ENCODE measurements at regions not wholly inside any gene's neighbourhood (a gene's known extent, or its start where the extent isn't known, plus 50 kb on each side); places are given as distances from the start of the nearest gene placed in this dataset.
"Not testable (repeated sequence)": the region's sequence is repeated elsewhere in the genome, so short reads cannot be mapped to it uniquely, and the experiment has no call there.

DNA sequence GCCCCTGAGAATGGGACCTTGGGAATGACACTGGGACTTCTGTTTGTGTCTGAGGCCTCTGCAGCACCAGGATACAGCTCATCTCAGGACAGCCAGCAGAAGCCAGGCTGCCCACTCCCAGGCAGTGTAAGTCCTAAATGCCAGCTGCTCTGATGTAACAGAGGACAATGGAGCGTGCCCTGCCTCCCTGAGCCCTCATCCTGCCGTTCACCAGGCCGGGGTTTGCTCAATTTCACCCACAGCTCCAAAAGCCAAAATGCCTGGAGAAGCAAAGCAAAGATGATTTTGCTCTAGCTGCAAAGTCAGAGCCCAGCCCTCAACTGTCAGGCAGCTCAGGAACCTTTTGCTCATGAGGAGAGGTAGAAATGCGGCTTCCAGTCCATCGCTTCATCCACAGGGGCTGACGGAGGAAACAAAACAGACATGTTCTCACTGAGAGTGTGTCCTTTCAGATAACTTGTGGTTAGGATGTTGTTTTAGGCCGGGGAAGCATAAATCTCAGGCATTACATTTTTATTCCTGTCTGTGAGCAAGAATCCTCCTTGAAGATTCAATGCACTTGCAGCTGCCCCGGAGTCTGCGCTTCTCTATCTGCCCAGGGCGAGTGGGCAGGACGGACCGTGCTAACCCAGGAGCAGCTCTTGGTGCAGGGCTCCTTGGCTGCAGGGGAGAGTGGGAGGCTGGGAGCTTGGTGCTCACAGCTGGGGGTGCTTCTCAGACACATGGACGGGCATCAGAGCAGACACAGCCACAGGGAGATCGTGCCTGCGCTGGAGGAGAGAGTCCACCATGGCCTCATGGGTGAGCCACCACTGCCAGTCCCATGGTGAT, 83.2 kb upstream of the CHST15 start:
- no peaks in the 10 kb centered on the region for H3K9me3 Mint-ChIP-seq
- H3K36me3 Mint-ChIP-seq (ENCODE audit: insufficient read depth) = no peaks in the 10 kb centered on the region
- no peak for ATAC-seq

GRCh38 chr10:124175701-124176348, 82.4 kb upstream of the CHST15 start:
- Mint-ChIP-seq H3K9me3 (no peaks in the 10 kb centered on the region), H3K4me3 (no peak overlapping the region), H3K27me3 (ENCODE audit: low read depth) (peaks cover 4% of the 10 kb centered on the region), H3K36me3 (ENCODE audit: insufficient read depth) (no peaks in the 10 kb centered on the region), H3K4me1 (ENCODE audit: low read depth) (peaks cover 2% of the 10 kb centered on the region)
- no peak for DNase-seq
- no peak for ATAC-seq

More for the DNA sequence above, 83.2 kb upstream of the CHST15 start:
- Mint-ChIP-seq H3K4me3 (no peak overlapping the region), H3K4me1 (ENCODE audit: low read depth) (peaks cover 2% of the 10 kb centered on the region), H3K27me3 (ENCODE audit: low read depth) (peaks cover 4% of the 10 kb centered on the region)
- no peak for DNase-seq

GRCh38 chr10:124174673-124175645, 81.6 kb upstream of the CHST15 start:
- Mint-ChIP-seq H3K36me3 (ENCODE audit: insufficient read depth) (no peaks in the 10 kb centered on the region), H3K27me3 (ENCODE audit: low read depth) (peaks cover 4% of the 10 kb centered on the region), H3K4me1 (ENCODE audit: low read depth) (peaks cover 2% of the 10 kb centered on the region), H3K9me3 (no peaks in the 10 kb centered on the region), H3K4me3 (no peak overlapping the region)
- DNase-seq = no peak
- no peak for ATAC-seq

DNA sequence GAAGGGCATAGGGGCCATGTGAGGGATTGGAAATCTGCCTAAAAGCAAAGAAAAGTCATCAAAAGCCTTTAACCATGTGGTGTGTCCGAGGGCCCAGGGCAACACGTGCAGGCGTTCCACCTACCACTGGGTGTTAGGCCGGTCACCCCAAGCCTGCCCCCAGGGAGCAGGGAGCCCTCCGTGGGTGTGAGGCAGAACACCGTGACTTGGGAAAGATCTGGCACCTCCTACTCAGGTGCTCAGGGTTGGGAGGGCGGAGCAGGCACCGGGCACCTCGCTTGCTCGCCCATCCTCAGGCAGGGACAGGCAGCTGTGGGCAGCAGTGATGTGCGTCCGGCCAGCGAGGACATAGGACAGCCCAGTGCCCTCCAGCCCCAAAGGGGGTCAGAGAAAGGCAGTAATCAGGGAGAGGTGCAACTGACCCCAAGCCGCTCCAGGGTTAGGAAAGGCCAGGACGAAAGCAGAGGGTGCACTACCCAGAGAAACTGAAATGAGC, 80.7 kb upstream of the CHST15 start:
- Mint-ChIP-seq H3K4me1 (ENCODE audit: low read depth) (peaks cover 2% of the 10 kb centered on the region), H3K4me3 (no peak overlapping the region), H3K9me3 (no peaks in the 10 kb centered on the region), H3K36me3 (ENCODE audit: insufficient read depth) (no peaks in the 10 kb centered on the region), H3K27me3 (ENCODE audit: low read depth) (peaks cover 4% of the 10 kb centered on the region)
- DNase-seq (no peak), ATAC-seq (no peak)

DNA sequence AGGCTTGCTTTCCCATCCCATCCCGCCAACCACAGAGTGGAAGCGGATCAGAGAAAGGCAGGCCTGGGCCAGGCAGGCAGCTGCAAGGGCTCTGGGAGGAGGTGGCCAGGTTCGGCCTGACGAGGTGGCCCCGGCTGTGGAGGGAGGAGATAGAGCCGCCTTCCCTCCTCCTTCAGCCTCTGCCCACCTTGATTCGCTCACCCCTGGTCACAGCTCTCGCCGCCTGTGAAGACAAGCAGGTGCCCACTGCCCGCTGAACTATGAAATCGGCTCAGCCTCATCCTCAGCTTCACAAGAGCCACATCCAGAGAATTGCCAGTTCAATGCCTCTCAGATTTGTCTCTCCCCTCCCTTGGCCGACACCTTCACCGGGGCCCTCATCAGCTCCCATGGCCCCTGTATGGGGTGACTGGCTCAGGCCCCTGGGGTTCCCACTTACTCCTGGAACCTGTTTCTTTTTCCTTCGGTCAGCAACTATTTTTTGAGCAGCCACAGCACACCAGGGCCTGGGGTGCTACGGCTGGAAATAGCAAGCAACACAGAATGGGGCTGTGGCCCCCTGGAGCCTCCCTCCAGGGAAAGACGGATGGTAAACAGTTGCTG, 80.0 kb upstream of the CHST15 start:
- DNase-seq = no peak
- Mint-ChIP-seq H3K36me3 (ENCODE audit: insufficient read depth) (no peaks in the 10 kb centered on the region), H3K4me3 (no peak overlapping the region), H3K9me3 (no peaks in the 10 kb centered on the region), H3K4me1 (ENCODE audit: low read depth) (peaks cover 2% of the 10 kb centered on the region), H3K27me3 (ENCODE audit: low read depth) (peaks cover 4% of the 10 kb centered on the region)
- no peak for ATAC-seq

DNA sequence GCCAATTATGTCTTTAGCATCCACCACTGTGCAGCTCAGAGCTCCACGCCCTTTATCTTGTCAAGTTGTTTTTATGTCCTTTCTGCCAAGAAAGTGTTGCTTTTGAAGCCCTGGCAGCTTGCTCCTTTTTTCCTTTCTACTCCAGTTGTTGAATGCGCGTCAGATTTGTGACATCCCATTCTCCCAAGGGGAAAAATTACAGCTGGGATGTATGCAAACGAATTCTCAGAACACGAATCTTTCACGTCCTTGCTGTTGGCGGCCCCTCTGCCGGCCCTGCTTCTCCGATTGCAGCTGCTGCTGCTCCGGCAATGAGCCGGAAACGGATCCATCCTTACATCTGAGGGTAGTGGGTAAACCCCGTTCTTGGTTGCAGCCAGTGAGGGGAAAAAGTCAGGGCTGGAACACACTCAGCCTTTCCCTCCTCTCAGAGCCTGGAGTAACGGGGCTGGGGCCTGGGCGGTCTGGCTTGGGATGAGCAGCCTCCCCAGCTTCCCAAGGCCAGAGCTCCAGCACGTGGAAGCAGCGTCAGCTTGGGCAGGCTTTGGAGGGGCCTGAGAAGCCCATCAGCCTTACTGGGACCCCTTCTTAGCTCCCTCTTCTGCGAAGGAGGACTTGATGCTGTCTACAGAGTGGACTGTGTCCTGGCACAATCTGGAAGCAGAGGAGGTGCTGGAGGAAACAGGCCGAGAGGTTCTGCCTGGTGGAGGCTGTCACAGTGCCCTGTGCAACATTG, 79.0 kb upstream of the CHST15 start:
- Mint-ChIP-seq H3K27me3 (ENCODE audit: low read depth) (peaks cover 4% of the 10 kb centered on the region), H3K4me1 (ENCODE audit: low read depth) (peaks cover 2% of the 10 kb centered on the region), H3K4me3 (no peak overlapping the region), H3K36me3 (ENCODE audit: insufficient read depth) (no peaks in the 10 kb centered on the region), H3K9me3 (no peaks in the 10 kb centered on the region)
- no peak for DNase-seq
- ATAC-seq = no peak

GRCh38 chr10:124171561-124171960, 78.2 kb upstream of the CHST15 start:
- Mint-ChIP-seq H3K4me1 (ENCODE audit: low read depth) (peaks cover 2% of the 10 kb centered on the region), H3K4me3 (no peak overlapping the region), H3K27me3 (ENCODE audit: low read depth) (peaks cover 2% of the 10 kb centered on the region), H3K9me3 (no peaks in the 10 kb centered on the region), H3K36me3 (ENCODE audit: insufficient read depth) (no peaks in the 10 kb centered on the region)
- DNase-seq = no peak
- no peak for ATAC-seq

GRCh38 chr10:124170631-124171030, 77.2 kb upstream of the CHST15 start:
- Mint-ChIP-seq H3K4me1 (ENCODE audit: low read depth) (no peaks in the 10 kb centered on the region), H3K9me3 (no peaks in the 10 kb centered on the region), H3K27me3 (ENCODE audit: low read depth) (no peaks in the 10 kb centered on the region), H3K36me3 (ENCODE audit: insufficient read depth) (no peaks in the 10 kb centered on the region), H3K4me3 (no peak overlapping the region)
- no peak for DNase-seq
- ATAC-seq = no peak

DNA sequence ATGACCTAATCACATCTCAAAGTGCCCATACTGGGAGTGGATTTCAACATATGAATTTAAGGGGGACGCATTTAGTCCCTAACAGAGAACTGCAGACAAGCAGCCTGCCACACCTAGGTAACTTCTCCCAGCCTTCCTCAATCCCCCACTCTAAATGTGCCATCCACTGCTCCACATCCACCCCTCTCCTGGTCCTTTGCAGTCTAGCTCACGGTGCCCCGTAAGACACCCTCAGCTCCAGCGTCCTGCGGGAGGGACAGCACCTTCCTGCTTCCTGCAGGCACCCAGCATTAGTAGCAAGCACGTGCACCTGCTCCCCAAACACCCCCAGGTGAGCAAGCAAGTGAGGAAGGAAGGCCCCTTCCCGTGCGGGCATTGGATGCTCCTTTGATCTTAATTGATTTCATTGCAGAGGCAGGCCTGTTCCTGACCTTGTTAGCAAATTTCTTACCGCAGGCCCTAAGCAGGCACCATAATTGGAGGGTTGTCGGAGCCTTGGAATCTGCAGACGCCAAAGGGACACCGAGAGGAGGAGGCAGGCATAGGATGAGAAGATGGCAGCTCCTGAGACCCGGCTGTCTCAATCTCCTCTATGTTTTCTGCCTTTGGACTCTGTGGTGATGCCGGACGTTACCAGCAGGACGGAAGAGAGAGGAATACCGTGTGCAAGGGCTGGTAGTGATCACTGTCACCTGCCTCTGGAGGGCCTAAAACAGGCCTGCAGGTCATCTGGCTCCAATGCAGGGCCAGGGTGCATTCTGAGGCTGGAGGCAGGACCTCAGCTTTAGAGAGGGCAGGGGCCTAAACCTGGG, 75.8 kb upstream of the CHST15 start:
- H3K36me3 Mint-ChIP-seq (ENCODE audit: insufficient read depth) = no peaks in the 10 kb centered on the region
- DNase-seq (no peak), ATAC-seq (no peak)
- H3K9me3 Mint-ChIP-seq = no peaks in the 10 kb centered on the region
- H3K27me3 Mint-ChIP-seq (ENCODE audit: low read depth) = peaks cover 5% of the 10 kb centered on the region
- H3K4me1 Mint-ChIP-seq (ENCODE audit: low read depth) = no peaks in the 10 kb centered on the region
- H3K4me3 Mint-ChIP-seq = no peak overlapping the region

GRCh38 chr10:124168581-124168980, 75.2 kb upstream of the CHST15 start:
- Mint-ChIP-seq H3K27me3 (ENCODE audit: low read depth) (peaks cover 5% of the 10 kb centered on the region), H3K9me3 (no peaks in the 10 kb centered on the region), H3K4me3 (no peak overlapping the region), H3K36me3 (ENCODE audit: insufficient read depth) (no peaks in the 10 kb centered on the region), H3K4me1 (ENCODE audit: low read depth) (no peaks in the 10 kb centered on the region)
- ATAC-seq (no peak), DNase-seq (no peak)

GRCh38 chr10:124167925-124168324, 74.5 kb upstream of the CHST15 start:
- ATAC-seq; H3K4me1 Mint-ChIP-seq (ENCODE audit: low read depth); H3K36me3 Mint-ChIP-seq (ENCODE audit: insufficient read depth); H3K4me3 Mint-ChIP-seq; DNase-seq; H3K27me3 Mint-ChIP-seq (ENCODE audit: low read depth); H3K9me3 Mint-ChIP-seq: not testable (repeated sequence)

- Mint-ChIP-seq H3K27me3 (ENCODE audit: low read depth) (peaks cover 12% of the 10 kb centered on the region), H3K9me3 (no peaks in the 10 kb centered on the region), H3K36me3 (ENCODE audit: insufficient read depth) (no peaks in the 10 kb centered on the region), H3K4me1 (ENCODE audit: low read depth) (no peaks in the 10 kb centered on the region), H3K4me3 (no peak overlapping the region)
- no peak for DNase-seq
- no peak for ATAC-seq
Measured at GRCh38 chr10:124166431-124167125, 73.2 kb upstream of the CHST15 start.
